ENCODE measurements at regions not wholly inside any gene's neighbourhood (a gene's known extent, or its start where the extent isn't known, plus 50 kb on each side); places are given as distances from the start of the nearest gene placed in this dataset.

- TF ChIP-seq EZH2 (IDR thresholded peaks at IDR 0.05; ENCODE audit: borderline replicate concordance, low read depth, low read length, severe bottlenecking) (no peak), CTCF (IDR thresholded peaks at IDR 0.05; ENCODE audit: borderline replicate concordance, extremely low read depth, low read length, poor library complexity, severe bottlenecking) (no peak)
These were observed 203.2 kb upstream of the MCTP2 start for GRCh38 chr15:94028121-94028520.
